ENCODE measurements at regions not wholly inside any gene's neighbourhood (a gene's known extent, or its start where the extent isn't known, plus 50 kb on each side); places are given as distances from the start of the nearest gene placed in this dataset.

- DNase-seq: no peak
- H3K4me1 ChIP-seq: peaks cover 3 to 22% (median 8%) of the 10 kb centered on the region in 4 donors
- intact Hi-C loops (cut with DNase I; ENCODE audit: low total_unique reads): loop anchor here (5.0 kb wide), 1 partner anchor 870 kb away; no protein-coding TSS in a partner anchor
- no peaks in the 10 kb centered on the region for H3K36me3 ChIP-seq
- WGBS, 2 donors (ENCODE audit: low coverage in 1 of 2): 87% methylated on average over 1 of the region's 1 CpG; no CpG with 5 or more reads in 1 of the 2 donors
- no peaks in the 10 kb centered on the region for H3K27me3 ChIP-seq
- TF ChIP-seq POLR2A (IDR thresholded peaks at IDR 0.05) (no peak), CTCF (IDR thresholded peaks at IDR 0.05) (no peak), POLR2AphosphoS5 (IDR thresholded peaks at IDR 0.05) (no peak), EP300 (IDR thresholded peaks at IDR 0.05; ENCODE audit: low read depth) (no peak)
- in situ Hi-C loops (cut with MboI; ENCODE audit: low pct_ligation_motif_present in 1 of 4, low pct_unique_long_range_greater_than_20kb in 1 of 4, low sequenced_read_pairs in 3 of 4): loop anchor here (5.0 to 25.0 kb wide), 6 partner anchors 345 to 1195 kb away; partner anchors contain the start of gene FOXN3 (in 1 of the 4)
- H3K27ac ChIP-seq: no peak overlapping the region
- no peaks in the 10 kb centered on the region for H3K9me3 ChIP-seq
- H3K4me3 ChIP-seq: no peak overlapping the region
These were observed 217.6 kb downstream of the TTC8 start for GRCh38 chr14:89042021-89042420.

- no peaks in the 10 kb centered on the region for H3K36me3 ChIP-seq
- TF ChIP-seq CTCF (IDR thresholded peaks at IDR 0.05) (no peak), POLR2AphosphoS5 (IDR thresholded peaks at IDR 0.05) (no peak), POLR2A (IDR thresholded peaks at IDR 0.05) (no peak), EP300 (IDR thresholded peaks at IDR 0.05; ENCODE audit: low read depth) (no peak)
- WGBS, 2 donors (ENCODE audit: low coverage in 1 of 2): 82 to 93% methylated on average over 5 of the region's 5 CpGs
- DNase-seq: no peak
- H3K4me1 ChIP-seq: no peaks in the 10 kb centered on the region
- intact Hi-C loops (cut with DNase I; ENCODE audit: low total_unique reads): no loop called here
- no peaks in the 10 kb centered on the region for H3K9me3 ChIP-seq
- H3K27me3 ChIP-seq: no peaks in the 10 kb centered on the region
- no peak overlapping the region for H3K27ac ChIP-seq
- in situ Hi-C loops (cut with MboI; ENCODE audit: low pct_ligation_motif_present in 1 of 4, low pct_unique_long_range_greater_than_20kb in 1 of 4, low sequenced_read_pairs in 3 of 4): no loop called here
- no peak overlapping the region for H3K4me3 ChIP-seq
These were observed 228.9 kb downstream of the TTC8 start for GRCh38 chr14:89053303-89053702.

GRCh38 chr14:89056394-89056793 is 231.9 kb downstream of the TTC8 start:
- no peak overlapping the region for H3K4me3 ChIP-seq
- no peak for TF ChIP-seq POLR2AphosphoS5 (IDR thresholded peaks at IDR 0.05)
- TF ChIP-seq EP300 (IDR thresholded peaks at IDR 0.05; ENCODE audit: low read depth): no peak
- TF ChIP-seq CTCF (IDR thresholded peaks at IDR 0.05): no peak
- H3K9me3 ChIP-seq: no peaks in the 10 kb centered on the region
- no peak for DNase-seq
- no peaks in the 10 kb centered on the region for H3K4me1 ChIP-seq
- H3K27me3 ChIP-seq: no peaks in the 10 kb centered on the region
- no peaks in the 10 kb centered on the region for H3K36me3 ChIP-seq
- WGBS, 2 donors (ENCODE audit: low coverage in 1 of 2): 94% methylated on average over 4 of the region's 4 CpGs; no CpG with 5 or more reads in 1 of the 2 donors
- intact Hi-C loops (cut with DNase I; ENCODE audit: low total_unique reads) (no loop called here), in situ Hi-C loops (cut with MboI; ENCODE audit: low pct_ligation_motif_present in 1 of 4, low pct_unique_long_range_greater_than_20kb in 1 of 4, low sequenced_read_pairs in 3 of 4) (no loop called here)
- no peak overlapping the region for H3K27ac ChIP-seq

GRCh38 chr14:89058697-89059096 is 234.2 kb downstream of the TTC8 start:
- Histone ChIP-seq H3K27ac (no peak overlapping the region), H3K27me3 (no peaks in the 10 kb centered on the region), H3K9me3 (no peaks in the 10 kb centered on the region), H3K4me1 (no peaks in the 10 kb centered on the region), H3K4me3 (no peak overlapping the region), H3K36me3 (no peaks in the 10 kb centered on the region)
- intact Hi-C loops (cut with DNase I; ENCODE audit: low total_unique reads) (no loop called here), in situ Hi-C loops (cut with MboI; ENCODE audit: low pct_ligation_motif_present in 1 of 4, low pct_unique_long_range_greater_than_20kb in 1 of 4, low sequenced_read_pairs in 3 of 4) (no loop called here)
- no peak for TF ChIP-seq EP300 (IDR thresholded peaks at IDR 0.05; ENCODE audit: low read depth)
- TF ChIP-seq CTCF (IDR thresholded peaks at IDR 0.05): no peak
- TF ChIP-seq POLR2A (IDR thresholded peaks at IDR 0.05): no peak
- no peak for TF ChIP-seq POLR2AphosphoS5 (IDR thresholded peaks at IDR 0.05)
- no peak for DNase-seq
- 82% methylated on average over 2 to 3 of the region's 3 CpGs for WGBS, 2 donors (ENCODE audit: low coverage in 1 of 2)

Measured in transverse colon (tissue), 4 donors.